Parathyroid adenoma (tissue), 2 donors: ENCODE measurements at regions not wholly inside any gene's neighbourhood (a gene's known extent, or its start where the extent isn't known, plus 50 kb on each side); places are given as distances from the start of the nearest gene placed in this dataset.

Experiments used
- H2AFZ ChIP-seq: fragments of 300-600 bp; sonication (generic); one replicate; pipeline ENCODE4 v1.7.0; 2017; ENCODE audit warnings: antibody characterized with exemption, mild to moderate bottlenecking
- H3K27ac ChIP-seq: fragments of 300-600 bp; sonication (generic); one replicate; pipeline ENCODE4 v1.7.0; 2017
- H3K27me3 ChIP-seq: fragments of 300-600 bp; sonication (generic); one replicate; pipeline ENCODE4 v1.7.0; 2017; ENCODE audit warnings: low read length; ENCODE audit not compliant: control insufficient read depth, insufficient read depth
- H3K36me3 ChIP-seq: fragments of 300-600 bp; sonication (generic); one replicate; pipeline ENCODE4 v1.7.0; 2017; ENCODE audit warnings: low read length; ENCODE audit not compliant: control insufficient read depth, insufficient read depth
- H3K4me1 ChIP-seq: fragments of 300-600 bp; sonication (generic); one replicate; pipeline ENCODE4 v1.7.0; 2017; ENCODE audit warnings: control low read depth
- H3K4me2 ChIP-seq: fragments of 300-600 bp; sonication (generic); one replicate; pipeline ENCODE4 v1.7.0; 2017; ENCODE audit warnings: low read length
- H3K4me3 ChIP-seq: fragments of 300-600 bp; sonication (generic); one replicate; pipeline ENCODE4 v1.7.0; 2017; ENCODE audit warnings: low read depth, low read length
- H3K79me2 ChIP-seq: fragments of 300-600 bp; sonication (generic); one replicate; pipeline ENCODE4 v1.7.0; 2017; ENCODE audit warnings: control low read depth
- H3K9ac ChIP-seq: fragments of 300-600 bp; sonication (generic); one replicate; pipeline ENCODE4 v1.7.0; 2017; ENCODE audit warnings: mild to moderate bottlenecking
- H3K9me3 ChIP-seq: fragments of 300-600 bp; sonication (generic); one replicate; pipeline ENCODE4 v1.7.0; 2017; ENCODE audit warnings: low read length; ENCODE audit not compliant: control insufficient read depth
- CTCF ChIP-seq: fragments of 300-600 bp; sonication (generic); IDR thresholded peaks from one replicate; pipeline ENCODE4 v1.7.0; 2017; ENCODE audit warnings: antibody characterized with exemption, mild to moderate bottlenecking
- donor health status: primary hyperparathyroidism.

GRCh38 chr3:5290915-5291314 lies 103.4 kb downstream of the EDEM1 start:
- TF ChIP-seq CTCF, result no peak
- no peak overlapping the region for H3K4me3 ChIP-seq

GRCh38 chr3:5292512-5292911 lies 105.0 kb downstream of the EDEM1 start:
- Histone ChIP-seq H3K27ac (no peak overlapping the region), H3K27me3 (no peaks in the 10 kb centered on the region), H2AFZ (no peak overlapping the region), H3K79me2 (no peaks in the 10 kb centered on the region), H3K9ac (no peak overlapping the region), H3K4me2 (no peak overlapping the region), H3K4me1 (no peaks in the 10 kb centered on the region), H3K4me3 (no peak overlapping the region), H3K36me3 (no peaks in the 10 kb centered on the region), H3K9me3 (no peaks in the 10 kb centered on the region)
- TF ChIP-seq CTCF, result no peak

More at GRCh38 chr3:5290915-5291314, 103.4 kb downstream of the EDEM1 start:
- Histone ChIP-seq H3K9me3 (no peaks in the 10 kb centered on the region), H3K79me2 (no peaks in the 10 kb centered on the region), H3K27ac (no peak overlapping the region), H3K4me1 (no peaks in the 10 kb centered on the region), H3K27me3 (no peaks in the 10 kb centered on the region), H3K36me3 (no peaks in the 10 kb centered on the region), H3K9ac (no peak overlapping the region), H3K4me2 (no peak overlapping the region), H2AFZ (no peak overlapping the region)

GRCh38 chr3:5293207-5293606 lies 105.7 kb downstream of the EDEM1 start:
- H3K27me3 ChIP-seq, result no peaks in the 10 kb centered on the region
- H3K4me2 ChIP-seq, result no peak overlapping the region
- H3K27ac ChIP-seq, result no peak overlapping the region
- H3K9ac ChIP-seq, result no peak overlapping the region
- no peaks in the 10 kb centered on the region for H3K9me3 ChIP-seq
- H3K4me1 ChIP-seq, result no peaks in the 10 kb centered on the region
- no peak overlapping the region for H2AFZ ChIP-seq
- no peaks in the 10 kb centered on the region for H3K36me3 ChIP-seq
- no peak overlapping the region for H3K4me3 ChIP-seq
- no peak for TF ChIP-seq CTCF
- no peaks in the 10 kb centered on the region for H3K79me2 ChIP-seq

GRCh38 chr3:5294356-5294755 lies 106.8 kb downstream of the EDEM1 start:
- H3K4me1 ChIP-seq, result no peaks in the 10 kb centered on the region
- H3K79me2 ChIP-seq, result no peaks in the 10 kb centered on the region
- H3K4me3 ChIP-seq, result no peak overlapping the region
- H3K4me2 ChIP-seq, result no peak overlapping the region
- no peaks in the 10 kb centered on the region for H3K9me3 ChIP-seq
- no peak for TF ChIP-seq CTCF
- no peaks in the 10 kb centered on the region for H3K36me3 ChIP-seq
- no peak overlapping the region for H2AFZ ChIP-seq
- H3K27ac ChIP-seq, result no peak overlapping the region
- no peaks in the 10 kb centered on the region for H3K27me3 ChIP-seq
- no peak overlapping the region for H3K9ac ChIP-seq

- Histone ChIP-seq H3K9ac (no peak overlapping the region), H3K4me1 (no peaks in the 10 kb centered on the region), H3K9me3 (no peaks in the 10 kb centered on the region), H3K4me2 (no peak overlapping the region), H3K27ac (no peak overlapping the region), H2AFZ (no peak overlapping the region), H3K36me3 (no peaks in the 10 kb centered on the region), H3K27me3 (no peaks in the 10 kb centered on the region), H3K79me2 (no peaks in the 10 kb centered on the region), H3K4me3 (no peak overlapping the region)
- TF ChIP-seq CTCF, result no peak
Observed at GRCh38 chr3:5295191-5295690, 107.7 kb downstream of the EDEM1 start.
